22Rv1 (cell line): ENCODE measurements at regions not wholly inside any gene's neighbourhood (a gene's known extent, or its start where the extent isn't known, plus 50 kb on each side); places are given as distances from the start of the nearest gene placed in this dataset.

Experiments used
- ZFX ChIP-seq: fragments of 450-650 bp; IDR thresholded peaks from 2 replicates; pipeline ENCODE4 v1.6.1; 2017; ENCODE audit warnings: antibody characterized with exemption, borderline replicate concordance
- TF ChIP-seq, protein P1 (sequence below): fragments of 450-650 bp; IDR thresholded peaks from 2 replicates; pipeline ENCODE4 v1.5.1; 2017; ENCODE audit warnings: mild to moderate bottlenecking

DNA sequence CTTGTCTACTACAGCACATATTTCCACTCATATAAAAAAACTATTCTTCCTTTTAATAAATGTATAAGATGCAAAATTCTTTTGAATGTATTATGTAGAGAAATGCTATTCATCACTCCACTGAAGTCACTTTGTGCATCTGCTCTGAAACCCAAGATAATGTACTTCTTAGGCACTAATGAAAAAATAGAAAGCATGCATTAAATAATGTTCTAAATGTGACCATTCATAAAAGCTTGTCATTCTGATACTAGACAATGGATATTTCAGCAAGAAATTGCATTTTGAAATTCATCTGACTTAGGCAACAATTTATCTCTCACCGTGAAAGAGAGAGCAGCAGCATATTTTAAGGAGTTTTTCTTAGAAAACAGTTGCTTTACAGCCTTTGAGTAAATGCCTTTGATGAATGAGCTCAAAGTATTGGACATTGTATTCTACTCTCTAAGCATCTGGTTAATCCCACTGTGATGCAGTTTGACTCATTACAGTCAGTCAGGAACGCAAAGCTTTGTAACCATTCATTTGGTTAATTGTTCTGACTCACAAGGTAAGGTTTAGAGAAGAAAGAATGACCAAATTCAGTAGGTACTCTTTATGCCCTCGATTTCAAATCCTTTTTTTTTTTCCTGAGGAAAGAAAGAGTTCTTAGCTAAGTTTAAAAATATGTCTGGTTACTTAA, 2233.8 kb upstream of the C9orf72 start:
- TF ChIP-seq, protein P1, sequence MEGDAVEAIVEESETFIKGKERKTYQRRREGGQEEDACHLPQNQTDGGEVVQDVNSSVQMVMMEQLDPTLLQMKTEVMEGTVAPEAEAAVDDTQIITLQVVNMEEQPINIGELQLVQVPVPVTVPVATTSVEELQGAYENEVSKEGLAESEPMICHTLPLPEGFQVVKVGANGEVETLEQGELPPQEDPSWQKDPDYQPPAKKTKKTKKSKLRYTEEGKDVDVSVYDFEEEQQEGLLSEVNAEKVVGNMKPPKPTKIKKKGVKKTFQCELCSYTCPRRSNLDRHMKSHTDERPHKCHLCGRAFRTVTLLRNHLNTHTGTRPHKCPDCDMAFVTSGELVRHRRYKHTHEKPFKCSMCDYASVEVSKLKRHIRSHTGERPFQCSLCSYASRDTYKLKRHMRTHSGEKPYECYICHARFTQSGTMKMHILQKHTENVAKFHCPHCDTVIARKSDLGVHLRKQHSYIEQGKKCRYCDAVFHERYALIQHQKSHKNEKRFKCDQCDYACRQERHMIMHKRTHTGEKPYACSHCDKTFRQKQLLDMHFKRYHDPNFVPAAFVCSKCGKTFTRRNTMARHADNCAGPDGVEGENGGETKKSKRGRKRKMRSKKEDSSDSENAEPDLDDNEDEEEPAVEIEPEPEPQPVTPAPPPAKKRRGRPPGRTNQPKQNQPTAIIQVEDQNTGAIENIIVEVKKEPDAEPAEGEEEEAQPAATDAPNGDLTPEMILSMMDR = no peak
- no peak for TF ChIP-seq ZFX
